ENCODE measurements at regions not wholly inside any gene's neighbourhood (a gene's known extent, or its start where the extent isn't known, plus 50 kb on each side); places are given as distances from the start of the nearest gene placed in this dataset.

DNA sequence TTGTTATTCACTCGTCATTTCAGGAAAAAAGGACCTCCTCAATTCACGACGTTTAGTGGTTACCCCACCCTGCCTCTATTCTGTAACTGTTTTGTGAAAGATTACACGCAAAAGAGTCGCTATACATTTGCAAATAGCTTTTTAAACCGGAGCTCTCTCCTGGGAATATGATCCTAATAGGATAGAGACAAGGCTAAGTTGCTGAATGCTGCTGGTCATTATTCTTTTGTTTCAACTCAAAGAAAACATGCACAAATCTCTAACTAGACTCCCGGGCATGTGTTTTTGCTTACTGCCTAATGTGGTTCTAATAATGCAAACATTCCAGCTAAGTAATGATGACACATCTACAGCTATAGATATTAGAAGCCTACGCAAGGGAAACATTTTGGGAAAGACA is 214.6 kb upstream of the MDFIC2 start:
- H3K4me2 ChIP-seq (ENCODE audit: low read depth, low read length, poor library complexity, severe bottlenecking): no peak overlapping the region
- H4K20me1 ChIP-seq (ENCODE audit: low read depth, low read length): no peaks in the 10 kb centered on the region
- H3K36me3 ChIP-seq (ENCODE audit: low read length): no peaks in the 10 kb centered on the region
- no peak overlapping the region for H3K9ac ChIP-seq (ENCODE audit: low read length)
- no peaks in the 10 kb centered on the region for H3K9me3 ChIP-seq (ENCODE audit: insufficient read depth, low read length)
- H3F3A ChIP-seq (ENCODE audit: insufficient read depth): no peaks in the 10 kb centered on the region
- H3K27ac ChIP-seq (ENCODE audit: low read depth, low read length): no peak overlapping the region
- no peaks in the 10 kb centered on the region for H3K9me2 ChIP-seq (replicated peaks; ENCODE audit: insufficient read depth, low read length)
- H3K4me3 ChIP-seq (ENCODE audit: insufficient read depth, low read length, poor library complexity, severe bottlenecking): no peak overlapping the region
- no peak for TF ChIP-seq EZH2phosphoT487 (conservative IDR thresholded peaks at IDR 0.05; ENCODE audit: low read length)
- H3K27me3 ChIP-seq (ENCODE audit: low read length): no peaks in the 10 kb centered on the region
- H3K79me2 ChIP-seq (ENCODE audit: insufficient read depth, low read length): no peaks in the 10 kb centered on the region
- H2AFZ ChIP-seq (ENCODE audit: low read depth, low read length, severe bottlenecking): no peak overlapping the region

DNA sequence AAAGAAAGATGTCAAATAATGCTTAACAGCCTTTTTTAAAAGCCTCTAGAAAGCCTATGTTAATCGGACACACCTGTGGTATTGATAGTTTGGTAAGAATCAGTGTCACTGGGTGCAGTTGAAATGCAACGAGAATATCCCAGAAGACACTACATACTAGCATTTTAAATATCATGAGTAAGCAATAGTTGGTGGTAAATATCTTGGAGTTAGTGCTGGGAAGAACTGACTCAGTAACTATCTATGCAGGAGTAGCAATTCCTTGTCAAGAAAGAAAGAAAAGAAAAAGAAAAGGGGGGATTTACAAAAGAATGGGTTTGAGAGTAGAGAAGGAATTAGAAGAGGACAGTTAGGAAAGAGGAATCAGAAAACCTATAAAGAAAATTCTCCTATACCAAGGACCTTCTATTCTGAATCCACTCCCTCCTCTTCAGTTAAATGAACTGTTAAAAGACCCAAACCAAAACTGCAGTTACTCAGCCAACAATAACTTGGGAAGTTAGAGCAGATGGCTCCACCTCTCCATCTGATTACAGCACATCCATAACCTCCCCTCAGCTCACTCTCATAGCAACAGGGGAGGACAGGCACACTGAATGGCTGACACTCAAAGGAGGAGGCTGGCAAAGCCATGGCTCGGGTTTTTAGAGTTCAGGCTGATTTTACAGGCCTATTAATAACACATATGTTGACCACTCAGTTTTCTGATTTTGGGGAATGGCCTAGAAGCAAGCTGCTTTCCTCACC is 207.6 kb upstream of the MDFIC2 start:
- Histone ChIP-seq H3K9ac (ENCODE audit: low read length) (no peak overlapping the region), H3K36me3 (ENCODE audit: low read length) (no peaks in the 10 kb centered on the region), H3K4me3 (ENCODE audit: insufficient read depth, low read length, poor library complexity, severe bottlenecking) (no peak overlapping the region), H3K27me3 (ENCODE audit: low read length) (no peaks in the 10 kb centered on the region), H3K4me2 (ENCODE audit: low read depth, low read length, poor library complexity, severe bottlenecking) (no peak overlapping the region), H3K79me2 (ENCODE audit: insufficient read depth, low read length) (no peaks in the 10 kb centered on the region), H4K20me1 (ENCODE audit: low read depth, low read length) (no peaks in the 10 kb centered on the region), H2AFZ (ENCODE audit: low read depth, low read length, severe bottlenecking) (no peak overlapping the region), H3K9me3 (ENCODE audit: insufficient read depth, low read length) (no peaks in the 10 kb centered on the region), H3F3A (ENCODE audit: insufficient read depth) (no peaks in the 10 kb centered on the region), H3K9me2 (replicated peaks; ENCODE audit: insufficient read depth, low read length) (no peaks in the 10 kb centered on the region), H3K27ac (ENCODE audit: low read depth, low read length) (no peak overlapping the region)
- TF ChIP-seq, protein P1, sequence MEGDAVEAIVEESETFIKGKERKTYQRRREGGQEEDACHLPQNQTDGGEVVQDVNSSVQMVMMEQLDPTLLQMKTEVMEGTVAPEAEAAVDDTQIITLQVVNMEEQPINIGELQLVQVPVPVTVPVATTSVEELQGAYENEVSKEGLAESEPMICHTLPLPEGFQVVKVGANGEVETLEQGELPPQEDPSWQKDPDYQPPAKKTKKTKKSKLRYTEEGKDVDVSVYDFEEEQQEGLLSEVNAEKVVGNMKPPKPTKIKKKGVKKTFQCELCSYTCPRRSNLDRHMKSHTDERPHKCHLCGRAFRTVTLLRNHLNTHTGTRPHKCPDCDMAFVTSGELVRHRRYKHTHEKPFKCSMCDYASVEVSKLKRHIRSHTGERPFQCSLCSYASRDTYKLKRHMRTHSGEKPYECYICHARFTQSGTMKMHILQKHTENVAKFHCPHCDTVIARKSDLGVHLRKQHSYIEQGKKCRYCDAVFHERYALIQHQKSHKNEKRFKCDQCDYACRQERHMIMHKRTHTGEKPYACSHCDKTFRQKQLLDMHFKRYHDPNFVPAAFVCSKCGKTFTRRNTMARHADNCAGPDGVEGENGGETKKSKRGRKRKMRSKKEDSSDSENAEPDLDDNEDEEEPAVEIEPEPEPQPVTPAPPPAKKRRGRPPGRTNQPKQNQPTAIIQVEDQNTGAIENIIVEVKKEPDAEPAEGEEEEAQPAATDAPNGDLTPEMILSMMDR (IDR thresholded peaks at IDR 0.05; ENCODE audit: insufficient read depth, low read length, poor library complexity, severe bottlenecking): no peak
- TF ChIP-seq EZH2phosphoT487 (conservative IDR thresholded peaks at IDR 0.05; ENCODE audit: low read length): no peak

DNA sequence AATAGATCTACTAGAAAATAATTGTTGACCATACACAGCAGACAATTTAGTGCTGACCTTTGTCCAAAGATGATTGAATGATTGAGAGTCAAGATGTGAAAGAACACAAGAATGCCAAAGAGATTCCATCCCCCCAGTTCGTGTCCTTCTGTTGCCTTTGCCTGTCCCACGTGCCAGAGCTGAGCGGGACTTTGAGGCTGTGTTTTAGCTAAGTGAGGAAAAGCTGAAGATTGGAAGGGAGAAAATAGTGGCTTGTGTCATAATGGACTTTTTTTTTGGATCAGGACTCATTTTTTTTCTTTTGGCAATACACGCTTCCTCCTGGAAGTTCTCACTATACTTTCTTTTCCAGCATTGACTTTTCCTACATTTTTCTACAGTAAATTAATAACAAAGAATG is 206.6 kb upstream of the MDFIC2 start:
- H3K27me3 ChIP-seq (ENCODE audit: low read length): no peaks in the 10 kb centered on the region
- H3K4me3 ChIP-seq (ENCODE audit: insufficient read depth, low read length, poor library complexity, severe bottlenecking): no peak overlapping the region

DNA sequence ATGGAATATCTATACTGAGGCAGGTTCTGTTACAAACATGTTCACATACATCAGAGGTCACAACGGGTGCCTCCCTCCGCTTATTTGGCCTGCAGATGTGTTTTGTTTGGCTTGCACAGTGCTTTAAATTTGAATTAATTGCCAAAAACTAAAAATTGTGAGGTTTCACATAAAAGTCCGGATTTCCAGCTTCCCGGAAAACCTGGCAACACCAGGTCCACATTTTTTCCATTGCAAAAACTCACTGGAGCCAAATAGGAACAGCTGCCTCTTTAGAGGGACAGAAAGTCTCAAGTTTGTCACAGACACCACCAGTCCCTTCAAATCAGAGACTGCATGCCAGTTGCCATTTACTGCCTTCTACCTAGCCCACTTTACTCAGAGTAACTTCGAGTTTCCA is 205.9 kb upstream of the MDFIC2 start:
- H3F3A ChIP-seq (ENCODE audit: insufficient read depth): no peaks in the 10 kb centered on the region
- no peak overlapping the region for H2AFZ ChIP-seq (ENCODE audit: low read depth, low read length, severe bottlenecking)

More for the DNA sequence above, 206.6 kb upstream of the MDFIC2 start:
- Histone ChIP-seq H3K4me2 (ENCODE audit: low read depth, low read length, poor library complexity, severe bottlenecking) (no peak overlapping the region), H2AFZ (ENCODE audit: low read depth, low read length, severe bottlenecking) (no peak overlapping the region), H4K20me1 (ENCODE audit: low read depth, low read length) (no peaks in the 10 kb centered on the region), H3K9me2 (replicated peaks; ENCODE audit: insufficient read depth, low read length) (no peaks in the 10 kb centered on the region), H3K9me3 (ENCODE audit: insufficient read depth, low read length) (no peaks in the 10 kb centered on the region), H3K79me2 (ENCODE audit: insufficient read depth, low read length) (no peaks in the 10 kb centered on the region), H3K9ac (ENCODE audit: low read length) (no peak overlapping the region), H3K36me3 (ENCODE audit: low read length) (no peaks in the 10 kb centered on the region), H3F3A (ENCODE audit: insufficient read depth) (no peaks in the 10 kb centered on the region), H3K27ac (ENCODE audit: low read depth, low read length) (no peak overlapping the region)
- TF ChIP-seq, protein P1 (IDR thresholded peaks at IDR 0.05; ENCODE audit: insufficient read depth, low read length, poor library complexity, severe bottlenecking): no peak
- no peak for TF ChIP-seq EZH2phosphoT487 (conservative IDR thresholded peaks at IDR 0.05; ENCODE audit: low read length)

More for the DNA sequence above, 205.9 kb upstream of the MDFIC2 start:
- Histone ChIP-seq H4K20me1 (ENCODE audit: low read depth, low read length) (no peaks in the 10 kb centered on the region), H3K36me3 (ENCODE audit: low read length) (no peaks in the 10 kb centered on the region), H3K4me2 (ENCODE audit: low read depth, low read length, poor library complexity, severe bottlenecking) (no peak overlapping the region), H3K27ac (ENCODE audit: low read depth, low read length) (no peak overlapping the region), H3K9me3 (ENCODE audit: insufficient read depth, low read length) (no peaks in the 10 kb centered on the region), H3K27me3 (ENCODE audit: low read length) (no peaks in the 10 kb centered on the region), H3K4me3 (ENCODE audit: insufficient read depth, low read length, poor library complexity, severe bottlenecking) (no peak overlapping the region), H3K9ac (ENCODE audit: low read length) (no peak overlapping the region), H3K9me2 (replicated peaks; ENCODE audit: insufficient read depth, low read length) (no peaks in the 10 kb centered on the region), H3K79me2 (ENCODE audit: insufficient read depth, low read length) (no peaks in the 10 kb centered on the region)
- TF ChIP-seq, protein P1 (IDR thresholded peaks at IDR 0.05; ENCODE audit: insufficient read depth, low read length, poor library complexity, severe bottlenecking): no peak
- TF ChIP-seq EZH2phosphoT487 (conservative IDR thresholded peaks at IDR 0.05; ENCODE audit: low read length): no peak

Data from SU-DHL-6 (cell line).